GM12878 (cell line): ENCODE measurements at regions not wholly inside any gene's neighbourhood (a gene's known extent, or its start where the extent isn't known, plus 50 kb on each side); places are given as distances from the start of the nearest gene placed in this dataset.

ENCODE experiments used
- ATAC-seq: fragments of 200-7000 bp; cut with Tn5 transposase; 3 replicates; pipeline ENCODE4 v1.9.1; 2020; ENCODE audit warnings: mild to moderate bottlenecking, moderate library complexity
- BruUV-seq: library from RNA; stranded (reverse); fragments of 400-500 nt; replicated peaks from 2 replicates; lab custom pipeline; 2021; lab: Mats Ljungman, UMichigan
- CTCF ChIA-PET: fragments of 300-600 bp; sonication (Branson Sonifier 250); formaldehyde crosslinking; extraction: SDS; loops from one replicate; lab custom pipeline; 2021; ENCODE audit warnings: inconsistent platforms; lab: Yijun Ruan, JAX
- POLR2A ChIA-PET: fragments of 350-600 bp; formaldehyde crosslinking; extraction: SDS; loops from one replicate; lab custom pipeline; 2021; ENCODE audit warnings: inconsistent platforms; lab: Charles Lee
- RAD21 ChIA-PET: fragments of 300-600 bp; sonication (Branson Sonifier 250); formaldehyde crosslinking; loops from one replicate; lab custom pipeline; 2023; ENCODE audit warnings: antibody characterized with exemption; ENCODE audit not compliant: unreplicated experiment; lab: Charles Lee
- SMC1A ChIA-PET: fragments of 300-600 bp; sonication (Branson Sonifier 250); formaldehyde crosslinking; loops from one replicate; lab custom pipeline; 2023; ENCODE audit not compliant: unreplicated experiment, uncharacterized antibody; lab: Charles Lee
- DNase-seq: peaks from one replicate; pipeline ENCODE4 v3.0.0-alpha.2; 2011; ENCODE audit warnings: low read depth, low spot score
- FAIRE-seq: peaks from 3 replicates; lab custom pipeline; 2011; peaks lifted over from hg19 to GRCh38; lab: Jason Lieb, UNC
- H2AFZ ChIP-seq: 2 replicates; pipeline ENCODE4 v1.6.0; 2011; ENCODE audit warnings: low read depth, low read length, control low read depth; ENCODE audit not compliant: control insufficient read depth
- H3K27ac ChIP-seq: 2 replicates; pipeline ENCODE4 v1.5.1; 2011; ENCODE audit warnings: control low read depth; ENCODE audit not compliant: control insufficient read depth, insufficient read depth
- H3K27me3 ChIP-seq, 2 experiments: replicated peaks in 1 of 2; 2 replicates each; pipeline versions ENCODE4 v1.6.0 to v1.6.1; 2011; ENCODE audit warnings: low read length in 1 of 2; ENCODE audit not compliant: control insufficient read depth in 2 of 2, insufficient read depth in 2 of 2
- H3K36me3 ChIP-seq, 2 experiments: 2 replicates each; pipeline ENCODE4 v1.5.1; 2011; ENCODE audit warnings: low read length in 1 of 2; ENCODE audit not compliant: control insufficient read depth in 2 of 2, insufficient read depth in 2 of 2
- H3K4me1 ChIP-seq: 2 replicates; pipeline ENCODE4 v1.6.1; 2011; ENCODE audit warnings: mild to moderate bottlenecking, low read length, moderate library complexity, mixed read lengths; ENCODE audit not compliant: control insufficient read depth, insufficient read depth
- H3K4me2 ChIP-seq: 2 replicates; pipeline ENCODE4 v1.6.0; 2011; ENCODE audit warnings: control low read depth; ENCODE audit not compliant: control insufficient read depth, insufficient read depth
- H3K4me3 ChIP-seq: fragments of 200-600 bp; sonication (generic); 2 replicates; pipeline ENCODE4 v1.5.1; 2016
- H3K79me2 ChIP-seq: 2 replicates; pipeline ENCODE4 v1.6.0; 2011; ENCODE audit warnings: low read length; ENCODE audit not compliant: control insufficient read depth, insufficient read depth
- H3K9ac ChIP-seq: 2 replicates; pipeline ENCODE4 v1.8.0; 2011; ENCODE audit warnings: low read length, control low read depth, mixed read lengths; ENCODE audit not compliant: control insufficient read depth, insufficient read depth
- H3K9me3 ChIP-seq: replicated peaks from 3 replicates; pipeline ENCODE4 v1.5.1; 2011; ENCODE audit warnings: mild to moderate bottlenecking, low read length; ENCODE audit not compliant: control insufficient read depth, insufficient read depth
- H4K20me1 ChIP-seq: 2 replicates; pipeline ENCODE4 v1.6.0; 2011; ENCODE audit not compliant: control insufficient read depth, insufficient read depth
- BHLHE40 ChIP-seq, 2 experiments: fragments of 450-650 bp in 1 of 2; IDR thresholded peaks; 2 replicates each; pipeline ENCODE4 v1.6.1; 2011 to 2017; ENCODE audit warnings: low read depth in 2 of 2, borderline replicate concordance in 1 of 2, improper control_type of control experiment in 1 of 2, low read length in 1 of 2, mild to moderate bottlenecking in 1 of 2
- CBX5 ChIP-seq: sonication (generic); IDR thresholded peaks from 2 replicates; pipeline ENCODE4 v1.6.1; 2016; ENCODE audit warnings: low read depth, moderate library complexity, mild to moderate bottlenecking, inconsistent platforms
- CHD4 ChIP-seq: fragments of 200-600 bp; sonication (generic); IDR thresholded peaks from 2 replicates; pipeline ENCODE4 v1.6.1; 2016; ENCODE audit warnings: mild to moderate bottlenecking
- IRF4 ChIP-seq: IDR thresholded peaks from 2 replicates; pipeline ENCODE4 v1.6.1; 2011; ENCODE audit warnings: low read depth, low read length
- MYB ChIP-seq: fragments of 150-350 bp; IDR thresholded peaks from 2 replicates; pipeline ENCODE4 v1.6.1; 2014; ENCODE audit warnings: mild to moderate bottlenecking, low read depth, low read length, borderline replicate concordance
- NR2C1 ChIP-seq: fragments of 450-650 bp; IDR thresholded peaks from 2 replicates; pipeline ENCODE4 v1.6.1; 2017; ENCODE audit warnings: antibody characterized with exemption, mild to moderate bottlenecking, moderate library complexity
- NR2C2 ChIP-seq: IDR thresholded peaks from 2 replicates; pipeline ENCODE4 v1.6.1; 2011; ENCODE audit warnings: borderline replicate concordance, low read depth; ENCODE audit not compliant: control insufficient read depth, insufficient read length
- SMAD5 ChIP-seq: IDR thresholded peaks from 2 replicates; pipeline ENCODE4 v1.6.1; 2016; ENCODE audit warnings: antibody characterized with exemption, low read depth
- SREBF2 ChIP-seq: IDR thresholded peaks from 2 replicates; pipeline ENCODE4 v1.6.1; 2012; ENCODE audit warnings: mild to moderate bottlenecking, low read length
- SUPT20H ChIP-seq: IDR thresholded peaks from 2 replicates; pipeline ENCODE4 v1.6.1; 2011; ENCODE audit warnings: low read depth, mild to moderate bottlenecking, low read length, moderate library complexity, borderline replicate concordance; ENCODE audit not compliant: control insufficient read depth
- TAF1 ChIP-seq: IDR thresholded peaks from 2 replicates; pipeline ENCODE4 v1.6.1; 2011; ENCODE audit warnings: mild to moderate bottlenecking, low read depth, low read length, borderline replicate concordance
- WGBS: methylation state at CpG from one replicate; pipeline ENCODE4 v1.1.6; 2016; ENCODE audit warnings: low lambda C conversion rate; ENCODE audit not compliant: insufficient replicate concordance, insufficient coverage; ENCODE audit errors: missing lambda C conversion rate; 5-methylcytosine and 5-hydroxymethylcytosine counted together
- in situ Hi-C: fragments of 300-500 bp; cut with MboI; formaldehyde crosslinking; loops from 9 replicates; pipeline ENCODE4 v1.14.3; 2018; ENCODE audit warnings: mixed read lengths
- intact Hi-C: fragments of 100-400 bp; cut with micrococcal nuclease; formaldehyde crosslinking; loops from one replicate; pipeline ENCODE4 v1.14.2; 2022; ENCODE audit not compliant: unreplicated experiment
- TF ChIP-seq, protein P1 (sequence below): fragments of 450-650 bp; IDR thresholded peaks from 2 replicates; pipeline ENCODE4 v1.6.1; 2014; ENCODE audit warnings: mild to moderate bottlenecking
- TF ChIP-seq, protein P2 (sequence below): fragments of 450-650 bp; IDR thresholded peaks from 2 replicates; pipeline ENCODE4 v1.6.1; 2017; ENCODE audit warnings: mild to moderate bottlenecking, moderate library complexity
- TF ChIP-seq, protein P3 (sequence below): IDR thresholded peaks from 2 replicates; pipeline ENCODE4 v1.6.1; 2012; ENCODE audit warnings: improper control_type of control experiment, low read depth, low read length; ENCODE audit not compliant: insufficient replicate concordance

DNA sequence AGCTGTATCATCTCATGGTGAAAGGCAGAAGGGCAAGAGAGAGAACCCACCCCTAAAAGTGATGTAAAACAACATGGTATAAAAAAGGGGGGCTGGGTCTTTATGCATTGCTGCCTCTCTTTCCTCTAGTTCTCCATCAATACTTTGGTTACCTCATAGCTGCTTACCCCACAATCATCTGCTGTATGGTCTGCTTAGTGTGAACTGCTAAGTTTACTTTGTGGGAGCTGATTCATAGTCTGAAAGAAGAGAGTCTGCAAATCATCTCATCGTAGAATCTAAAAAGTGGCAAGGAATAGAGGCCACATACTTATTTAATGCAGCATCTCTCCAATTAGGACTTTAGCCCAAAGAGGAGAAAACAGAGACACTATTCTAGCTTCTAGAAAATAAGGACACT lies 546.8 kb downstream of the GBE1 start (continued):
- TF ChIP-seq, protein P1, sequence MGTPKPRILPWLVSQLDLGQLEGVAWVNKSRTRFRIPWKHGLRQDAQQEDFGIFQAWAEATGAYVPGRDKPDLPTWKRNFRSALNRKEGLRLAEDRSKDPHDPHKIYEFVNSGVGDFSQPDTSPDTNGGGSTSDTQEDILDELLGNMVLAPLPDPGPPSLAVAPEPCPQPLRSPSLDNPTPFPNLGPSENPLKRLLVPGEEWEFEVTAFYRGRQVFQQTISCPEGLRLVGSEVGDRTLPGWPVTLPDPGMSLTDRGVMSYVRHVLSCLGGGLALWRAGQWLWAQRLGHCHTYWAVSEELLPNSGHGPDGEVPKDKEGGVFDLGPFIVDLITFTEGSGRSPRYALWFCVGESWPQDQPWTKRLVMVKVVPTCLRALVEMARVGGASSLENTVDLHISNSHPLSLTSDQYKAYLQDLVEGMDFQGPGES: no peak
- no peak for TF ChIP-seq IRF4
- no peak for TF ChIP-seq CHD4
- TF ChIP-seq CBX5: no peak
- TF ChIP-seq, all 136 proteins: peak for 0

DNA sequence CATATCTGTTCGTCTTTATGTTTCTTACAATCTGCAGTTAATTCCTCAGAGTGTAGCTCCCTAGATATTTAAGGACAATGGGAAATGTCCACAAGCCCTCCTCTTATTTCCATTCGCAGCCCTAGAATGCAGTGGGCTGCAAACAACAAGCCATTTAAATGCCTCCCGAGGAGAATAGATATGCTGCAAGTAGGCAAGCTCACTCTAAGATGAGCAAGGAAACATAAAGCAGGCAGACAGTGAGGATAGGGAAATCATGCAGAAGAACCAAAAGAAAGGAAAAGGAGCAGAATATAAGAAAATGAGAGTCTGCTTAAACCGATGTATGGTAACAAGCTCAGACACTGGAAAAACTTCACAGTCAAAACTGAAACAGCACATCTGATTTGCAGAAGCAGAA lies 561.9 kb downstream of the GBE1 start:
- FAIRE-seq: no peak
- CTCF ChIA-PET: no interaction called here
- POLR2A ChIA-PET: no interaction called here
- TF ChIP-seq, protein P2, sequence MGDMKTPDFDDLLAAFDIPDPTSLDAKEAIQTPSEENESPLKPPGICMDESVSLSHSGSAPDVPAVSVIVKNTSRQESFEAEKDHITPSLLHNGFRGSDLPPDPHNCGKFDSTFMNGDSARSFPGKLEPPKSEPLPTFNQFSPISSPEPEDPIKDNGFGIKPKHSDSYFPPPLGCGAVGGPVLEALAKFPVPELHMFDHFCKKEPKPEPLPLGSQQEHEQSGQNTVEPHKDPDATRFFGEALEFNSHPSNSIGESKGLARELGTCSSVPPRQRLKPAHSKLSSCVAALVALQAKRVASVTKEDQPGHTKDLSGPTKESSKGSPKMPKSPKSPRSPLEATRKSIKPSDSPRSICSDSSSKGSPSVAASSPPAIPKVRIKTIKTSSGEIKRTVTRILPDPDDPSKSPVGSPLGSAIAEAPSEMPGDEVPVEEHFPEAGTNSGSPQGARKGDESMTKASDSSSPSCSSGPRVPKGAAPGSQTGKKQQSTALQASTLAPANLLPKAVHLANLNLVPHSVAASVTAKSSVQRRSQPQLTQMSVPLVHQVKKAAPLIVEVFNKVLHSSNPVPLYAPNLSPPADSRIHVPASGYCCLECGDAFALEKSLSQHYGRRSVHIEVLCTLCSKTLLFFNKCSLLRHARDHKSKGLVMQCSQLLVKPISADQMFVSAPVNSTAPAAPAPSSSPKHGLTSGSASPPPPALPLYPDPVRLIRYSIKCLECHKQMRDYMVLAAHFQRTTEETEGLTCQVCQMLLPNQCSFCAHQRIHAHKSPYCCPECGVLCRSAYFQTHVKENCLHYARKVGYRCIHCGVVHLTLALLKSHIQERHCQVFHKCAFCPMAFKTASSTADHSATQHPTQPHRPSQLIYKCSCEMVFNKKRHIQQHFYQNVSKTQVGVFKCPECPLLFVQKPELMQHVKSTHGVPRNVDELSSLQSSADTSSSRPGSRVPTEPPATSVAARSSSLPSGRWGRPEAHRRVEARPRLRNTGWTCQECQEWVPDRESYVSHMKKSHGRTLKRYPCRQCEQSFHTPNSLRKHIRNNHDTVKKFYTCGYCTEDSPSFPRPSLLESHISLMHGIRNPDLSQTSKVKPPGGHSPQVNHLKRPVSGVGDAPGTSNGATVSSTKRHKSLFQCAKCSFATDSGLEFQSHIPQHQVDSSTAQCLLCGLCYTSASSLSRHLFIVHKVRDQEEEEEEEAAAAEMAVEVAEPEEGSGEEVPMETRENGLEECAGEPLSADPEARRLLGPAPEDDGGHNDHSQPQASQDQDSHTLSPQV: no peak
- TF ChIP-seq SMAD5 (no peak), BHLHE40 (IDR thresholded peaks at IDR 0.05; ENCODE audit: borderline replicate concordance in 1 of 2, low read depth in 2 of 2, low read length in 1 of 2) (no peak), MYB (no peak), NR2C1 (no peak), NR2C2 (no peak), TAF1 (no peak), SUPT20H (no peak), SREBF2 (no peak)
- TF ChIP-seq, protein P3, sequence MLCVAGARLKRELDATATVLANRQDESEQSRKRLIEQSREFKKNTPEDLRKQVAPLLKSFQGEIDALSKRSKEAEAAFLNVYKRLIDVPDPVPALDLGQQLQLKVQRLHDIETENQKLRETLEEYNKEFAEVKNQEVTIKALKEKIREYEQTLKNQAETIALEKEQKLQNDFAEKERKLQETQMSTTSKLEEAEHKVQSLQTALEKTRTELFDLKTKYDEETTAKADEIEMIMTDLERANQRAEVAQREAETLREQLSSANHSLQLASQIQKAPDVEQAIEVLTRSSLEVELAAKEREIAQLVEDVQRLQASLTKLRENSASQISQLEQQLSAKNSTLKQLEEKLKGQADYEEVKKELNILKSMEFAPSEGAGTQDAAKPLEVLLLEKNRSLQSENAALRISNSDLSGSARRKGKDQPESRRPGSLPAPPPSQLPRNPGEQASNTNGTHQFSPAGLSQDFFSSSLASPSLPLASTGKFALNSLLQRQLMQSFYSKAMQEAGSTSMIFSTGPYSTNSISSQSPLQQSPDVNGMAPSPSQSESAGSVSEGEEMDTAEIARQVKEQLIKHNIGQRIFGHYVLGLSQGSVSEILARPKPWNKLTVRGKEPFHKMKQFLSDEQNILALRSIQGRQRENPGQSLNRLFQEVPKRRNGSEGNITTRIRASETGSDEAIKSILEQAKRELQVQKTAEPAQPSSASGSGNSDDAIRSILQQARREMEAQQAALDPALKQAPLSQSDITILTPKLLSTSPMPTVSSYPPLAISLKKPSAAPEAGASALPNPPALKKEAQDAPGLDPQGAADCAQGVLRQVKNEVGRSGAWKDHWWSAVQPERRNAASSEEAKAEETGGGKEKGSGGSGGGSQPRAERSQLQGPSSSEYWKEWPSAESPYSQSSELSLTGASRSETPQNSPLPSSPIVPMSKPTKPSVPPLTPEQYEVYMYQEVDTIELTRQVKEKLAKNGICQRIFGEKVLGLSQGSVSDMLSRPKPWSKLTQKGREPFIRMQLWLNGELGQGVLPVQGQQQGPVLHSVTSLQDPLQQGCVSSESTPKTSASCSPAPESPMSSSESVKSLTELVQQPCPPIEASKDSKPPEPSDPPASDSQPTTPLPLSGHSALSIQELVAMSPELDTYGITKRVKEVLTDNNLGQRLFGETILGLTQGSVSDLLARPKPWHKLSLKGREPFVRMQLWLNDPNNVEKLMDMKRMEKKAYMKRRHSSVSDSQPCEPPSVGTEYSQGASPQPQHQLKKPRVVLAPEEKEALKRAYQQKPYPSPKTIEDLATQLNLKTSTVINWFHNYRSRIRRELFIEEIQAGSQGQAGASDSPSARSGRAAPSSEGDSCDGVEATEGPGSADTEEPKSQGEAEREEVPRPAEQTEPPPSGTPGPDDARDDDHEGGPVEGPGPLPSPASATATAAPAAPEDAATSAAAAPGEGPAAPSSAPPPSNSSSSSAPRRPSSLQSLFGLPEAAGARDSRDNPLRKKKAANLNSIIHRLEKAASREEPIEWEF: no peak

More for the DNA sequence above, 561.9 kb downstream of the GBE1 start:
- no TSS peak for BruUV-seq
- ATAC-seq: no peak
- Histone ChIP-seq H3K4me3 (no peak overlapping the region), H3K9me3 (no peaks in the 10 kb centered on the region), H2AFZ (no peak overlapping the region), H4K20me1 (no peaks in the 10 kb centered on the region), H3K79me2 (no peaks in the 10 kb centered on the region), H3K4me2 (no peak overlapping the region), H3K4me1 (no peaks in the 10 kb centered on the region), H3K9ac (no peak overlapping the region), H3K27me3 (no peaks in the 10 kb centered on the region), H3K27ac (no peak overlapping the region), H3K36me3 (no peaks in the 10 kb centered on the region)
- intact Hi-C loops: no loop called here
- ChIA-PET SMC1A (no interaction called here), RAD21 (no interaction called here)
- 39% methylated on average over 4 of the region's 4 CpGs for WGBS
- in situ Hi-C loops: no loop called here
- DNase-seq: no peak
